HL-60/S4 treated with retinoic acid at 250 ng/mL for 4 days and 3 days (cell line): ENCODE measurements at regions not wholly inside any gene's neighbourhood (a gene's known extent, or its start where the extent isn't known, plus 50 kb on each side); places are given as distances from the start of the nearest gene placed in this dataset.

ENCODE experiments used
- in situ Hi-C: fragments of 300-500 bp; cut with MboI; formaldehyde crosslinking; loops from 2 replicates; pipeline ENCODE4 v1.7.0; 2022; ENCODE audit warnings: low sequenced_read_pairs

- in situ Hi-C loops, result no loop called here
Observed at GRCh38 chr12:126706300-126706699, 1560.7 kb upstream of the TMEM132C start.

GRCh38 chr12:126708492-126708896, 1558.5 kb upstream of the TMEM132C start:
- in situ Hi-C loops, result no loop called here

- in situ Hi-C loops, result no loop called here
Observed at GRCh38 chr12:126718365-126718764, 1548.6 kb upstream of the TMEM132C start.

- in situ Hi-C loops, result no loop called here
Observed at GRCh38 chr12:126719912-126720705, 1546.9 kb upstream of the TMEM132C start.

- in situ Hi-C loops, result no loop called here
Observed at GRCh38 chr12:126726481-126727217, 1540.3 kb upstream of the TMEM132C start.

GRCh38 chr12:126727218-126728075, 1539.5 kb upstream of the TMEM132C start:
- in situ Hi-C loops, result no loop called here

GRCh38 chr12:126734296-126734695, 1532.7 kb upstream of the TMEM132C start:
- in situ Hi-C loops, result no loop called here

- in situ Hi-C loops, result no loop called here
Observed at GRCh38 chr12:126734710-126735109, 1532.3 kb upstream of the TMEM132C start.

- in situ Hi-C loops, result no loop called here
Observed at GRCh38 chr12:126741536-126742240, 1525.3 kb upstream of the TMEM132C start.

- in situ Hi-C loops, result no loop called here
Observed at GRCh38 chr12:126742241-126742641, 1524.7 kb upstream of the TMEM132C start.

- in situ Hi-C loops, result no loop called here
Observed at GRCh38 chr12:126747530-126748149, 1519.3 kb upstream of the TMEM132C start.

- in situ Hi-C loops, result no loop called here
Observed at GRCh38 chr12:126752021-126752420, 1514.9 kb upstream of the TMEM132C start.

GRCh38 chr12:126757326-126757725, 1509.6 kb upstream of the TMEM132C start:
- in situ Hi-C loops, result no loop called here

- in situ Hi-C loops, result no loop called here
Observed at GRCh38 chr12:126760092-126760491, 1506.9 kb upstream of the TMEM132C start.

- in situ Hi-C loops, result no loop called here
Observed at GRCh38 chr12:126761420-126761819, 1505.5 kb upstream of the TMEM132C start.

- in situ Hi-C loops, result no loop called here
Observed at GRCh38 chr12:126762150-126762549, 1504.8 kb upstream of the TMEM132C start.

- in situ Hi-C loops, result no loop called here
Observed at GRCh38 chr12:126763359-126763758, 1503.6 kb upstream of the TMEM132C start.

- in situ Hi-C loops, result no loop called here
Observed at GRCh38 chr12:126767334-126767733, 1499.6 kb upstream of the TMEM132C start.

GRCh38 chr12:126768517-126768916, 1498.5 kb upstream of the TMEM132C start:
- in situ Hi-C loops, result no loop called here

GRCh38 chr12:126770188-126770587, 1496.8 kb upstream of the TMEM132C start:
- in situ Hi-C loops, result no loop called here
